Left ventricle myocardium inferior (tissue), 1 donor: ENCODE measurements at regions not wholly inside any gene's neighbourhood (a gene's known extent, or its start where the extent isn't known, plus 50 kb on each side); places are given as distances from the start of the nearest gene placed in this dataset.
"Not testable (repeated sequence)": the region's sequence is repeated elsewhere in the genome, so short reads cannot be mapped to it uniquely, and the experiment has no call there.

ENCODE experiments used
- DNase-seq: peaks from one replicate; pipeline ENCODE4 v3.0.0-alpha.2; 2020
- H3K27ac ChIP-seq: fragments of 200-600 bp; replicated peaks from 2 replicates; pipeline ENCODE4 v1.8.0; 2021
- H3K27me3 ChIP-seq: fragments of 200-600 bp; 2 replicates; pipeline ENCODE4 v1.8.0; 2021; ENCODE audit warnings: low read depth
- H3K36me3 ChIP-seq: fragments of 200-600 bp; 2 replicates; pipeline ENCODE4 v1.8.0; 2021
- H3K4me1 ChIP-seq: fragments of 200-600 bp; 2 replicates; pipeline ENCODE4 v1.8.0; 2021
- H3K4me3 ChIP-seq: fragments of 200-600 bp; 2 replicates; pipeline ENCODE4 v1.8.0; 2021; ENCODE audit warnings: mild to moderate bottlenecking, moderate library complexity
- H3K9me3 ChIP-seq: fragments of 200-600 bp; replicated peaks from 2 replicates; pipeline ENCODE4 v1.8.0; 2021
- intact Hi-C: fragments of 100-400 bp; cut with micrococcal nuclease; formaldehyde crosslinking; loops from one replicate; pipeline ENCODE4 v1.11.0; 2022
- donor health status: DM: no; HTN: yes; CAD: no; lungs with severe emphysema.

GRCh38 chr9:64622058-64622457, 663.0 kb downstream of the FOXD4L5 start:
- H3K9me3 ChIP-seq, H3K36me3 ChIP-seq, H3K4me1 ChIP-seq, H3K27me3 ChIP-seq, intact Hi-C loops, H3K27ac ChIP-seq, H3K4me3 ChIP-seq: not testable (repeated sequence)
- DNase-seq, result peak; percentile 11
